ENCODE measurements at regions not wholly inside any gene's neighbourhood (a gene's known extent, or its start where the extent isn't known, plus 50 kb on each side); places are given as distances from the start of the nearest gene placed in this dataset.

DNA sequence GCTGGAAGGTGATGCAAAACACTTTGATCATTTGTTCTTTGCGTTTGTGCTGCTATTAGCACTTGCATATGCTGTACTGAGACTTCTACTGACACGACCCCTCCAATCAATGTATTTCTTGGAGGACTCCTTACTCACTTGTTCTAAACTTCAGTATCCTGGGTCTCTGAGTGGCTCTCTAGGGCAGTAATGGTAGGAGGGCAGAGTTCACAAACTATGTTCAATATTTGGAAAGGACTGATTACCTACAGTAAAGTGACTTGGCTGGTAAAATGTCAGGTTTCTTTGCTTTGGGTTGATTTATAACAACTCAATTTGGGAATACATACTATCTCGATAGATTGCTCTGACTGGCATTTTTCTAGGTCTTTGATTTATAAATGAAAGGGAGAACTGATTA is 93.7 kb downstream of the TRIM43 start:
- TF ChIP-seq CTCF (IDR thresholded peaks at IDR 0.05) (no peak), EZH2 (IDR thresholded peaks at IDR 0.05; ENCODE audit: borderline replicate concordance, insufficient read depth, low read depth, low read length, poor library complexity, severe bottlenecking) (no peak)
